Gastrocnemius medialis (tissue), 4 donors: ENCODE measurements at regions not wholly inside any gene's neighbourhood (a gene's known extent, or its start where the extent isn't known, plus 50 kb on each side); places are given as distances from the start of the nearest gene placed in this dataset.

Source experiments
- ATAC-seq, 2 donors: fragments of 150-250 bp; one replicate each; pipeline ENCODE4 v1.9.1; 2016
- DNase-seq, 2 donors: peaks; one replicate each; pipeline ENCODE4 v3.0.0-alpha.2; 2019
- H3K27ac ChIP-seq, 4 donors: fragments of 200-600 bp; sonication (generic); 1 replicate in 1 of 4; 2 replicates in 3 of 4; pipeline ENCODE4 v1.5.1; 2016 to 2018; ENCODE audit warnings: mild to moderate bottlenecking in 2 of 4, moderate library complexity in 1 of 4
- H3K27me3 ChIP-seq, 3 donors: fragments of 200-600 bp; sonication (generic) in 2 of 3; 1 replicate in 1 of 3; 2 replicates in 2 of 3; pipeline versions ENCODE4 v1.5.1 to v1.6.0; 2016 to 2019; ENCODE audit warnings: mild to moderate bottlenecking in 1 of 3, moderate library complexity in 1 of 3
- H3K36me3 ChIP-seq, 2 donors: fragments of 200-600 bp; sonication (generic) in 1 of 2; one replicate each; pipeline ENCODE4 v1.5.1; 2017 to 2018
- H3K4me1 ChIP-seq, 2 donors: fragments of 200-600 bp; sonication (generic) in 1 of 2; one replicate each; pipeline ENCODE4 v1.5.1; 2016 to 2017; ENCODE audit warnings: mild to moderate bottlenecking in 2 of 2
- H3K4me3 ChIP-seq, 4 donors: fragments of 200-600 bp; sonication (generic) in 3 of 4; 1 replicate in 1 of 4; 2 replicates in 3 of 4; pipeline ENCODE4 v1.5.1; 2016 to 2019; ENCODE audit warnings: mild to moderate bottlenecking in 2 of 4
- H3K9me3 ChIP-seq, 3 donors: fragments of 200-600 bp; sonication (generic) in 2 of 3; 1 replicate in 1 of 3; 2 replicates in 2 of 3; pipeline ENCODE4 v1.5.1; 2016 to 2019
- CTCF ChIP-seq, 5 experiments: fragments of 450-650 bp in 3 of 5; fragments of 200-600 bp in 2 of 5; sonication (generic) in 2 of 5; IDR thresholded peaks in 4 of 5; conservative IDR thresholded peaks in 1 of 5; 1 replicate in 4 of 5; 2 replicates in 1 of 5; pipeline ENCODE4 v1.5.1; 2016 to 2019; ENCODE audit warnings: antibody characterized with exemption in 5 of 5, mild to moderate bottlenecking in 3 of 5, moderate library complexity in 3 of 5
- POLR2A ChIP-seq, 2 donors: fragments of 450-650 bp; IDR thresholded peaks; one replicate each; pipeline ENCODE4 v1.6.1; 2017; ENCODE audit warnings: antibody characterized with exemption in 2 of 2, mild to moderate bottlenecking in 2 of 2, moderate library complexity in 2 of 2
- in situ Hi-C, 4 donors: fragments of 200-750 bp; cut with MboI; loops; one replicate each; pipeline versions ENCODE4 v1.15.0 to v1.8.0; 2017; ENCODE audit warnings: low sequenced_read_pairs in 4 of 4
- intact Hi-C: fragments of 100-400 bp; cut with DNase I; formaldehyde crosslinking; loops from one replicate; pipeline ENCODE4 v1.15.1; 2023; ENCODE audit warnings: low total_unique reads

GRCh38 chr4:123484291-123484926 lies 87.8 kb downstream of the SPRY1 start:
- H3K4me3 ChIP-seq: no peak overlapping the region
- no peaks in the 10 kb centered on the region for H3K27me3 ChIP-seq
- no peaks in the 10 kb centered on the region for H3K9me3 ChIP-seq
- H3K27ac ChIP-seq: no peak overlapping the region
- no peaks in the 10 kb centered on the region for H3K36me3 ChIP-seq
- no peak for TF ChIP-seq CTCF (IDR thresholded peaks at IDR 0.05 in 4 of 5, conservative IDR thresholded peaks at IDR 0.05 in 1 of 5)
- no peak for TF ChIP-seq POLR2A (IDR thresholded peaks at IDR 0.05)
- ATAC-seq: no peak
- in situ Hi-C loops: no loop called here
- intact Hi-C loops: no loop called here
- H3K4me1 ChIP-seq: peaks cover 0 to under 1% of the 10 kb centered on the region in 2 donors
- no peak for DNase-seq

- H3K36me3 ChIP-seq: no peaks in the 10 kb centered on the region
- in situ Hi-C loops (no loop called here), intact Hi-C loops (no loop called here)
- ATAC-seq: no peak
- H3K9me3 ChIP-seq: no peaks in the 10 kb centered on the region
- DNase-seq: no peak
- H3K4me3 ChIP-seq: no peak overlapping the region
- no peak for TF ChIP-seq CTCF (IDR thresholded peaks at IDR 0.05 in 4 of 5, conservative IDR thresholded peaks at IDR 0.05 in 1 of 5)
- no peak for TF ChIP-seq POLR2A (IDR thresholded peaks at IDR 0.05)
- no peak overlapping the region for H3K27ac ChIP-seq
- H3K4me1 ChIP-seq: no peaks in the 10 kb centered on the region
- H3K27me3 ChIP-seq: no peaks in the 10 kb centered on the region
These were observed 89.0 kb downstream of the SPRY1 start for GRCh38 chr4:123485601-123486000.

- Histone ChIP-seq H3K36me3 (no peaks in the 10 kb centered on the region), H3K4me1 (no peaks in the 10 kb centered on the region), H3K9me3 (no peaks in the 10 kb centered on the region), H3K4me3 (no peak overlapping the region), H3K27me3 (no peaks in the 10 kb centered on the region), H3K27ac (no peak overlapping the region)
- DNase-seq (no peak), ATAC-seq (no peak)
- in situ Hi-C loops (no loop called here), intact Hi-C loops (no loop called here)
- TF ChIP-seq POLR2A (IDR thresholded peaks at IDR 0.05) (no peak), CTCF (IDR thresholded peaks at IDR 0.05 in 4 of 5, conservative IDR thresholded peaks at IDR 0.05 in 1 of 5) (no peak)
These were observed 92.3 kb downstream of the SPRY1 start for GRCh38 chr4:123488916-123489315.

- H3K27ac ChIP-seq: peak overlapping the region; percentile 40 to 67 (median 62)
- DNase-seq (peak; percentile 52 to 70), ATAC-seq (peak; percentile 100)
- in situ Hi-C loops: loop anchor here in 1 of 4 donors (10.0 kb wide), 1 partner anchor 91 kb away; no protein-coding TSS in a partner anchor
- no peak overlapping the region for H3K4me3 ChIP-seq
- H3K9me3 ChIP-seq: no peaks in the 10 kb centered on the region
- TF ChIP-seq POLR2A (IDR thresholded peaks at IDR 0.05) (no peak), CTCF (IDR thresholded peaks at IDR 0.05 in 4 of 5, conservative IDR thresholded peaks at IDR 0.05 in 1 of 5) (no peak)
- no peaks in the 10 kb centered on the region for H3K27me3 ChIP-seq
- H3K36me3 ChIP-seq: no peaks in the 10 kb centered on the region
- intact Hi-C loops: loop anchor here (5.0 kb wide), 1 partner anchor 98 kb away; the partner anchor contains the start of gene SPRY1
- H3K4me1 ChIP-seq: peaks cover 4 to 5% of the 10 kb centered on the region in 2 donors
These were observed 98.9 kb downstream of the SPRY1 start for GRCh38 chr4:123495530-123495929.
